ENCODE measurements at regions not wholly inside any gene's neighbourhood (a gene's known extent, or its start where the extent isn't known, plus 50 kb on each side); places are given as distances from the start of the nearest gene placed in this dataset.
"Not testable (repeated sequence)": the region's sequence is repeated elsewhere in the genome, so short reads cannot be mapped to it uniquely, and the experiment has no call there.

GRCh38 chr19:29048873-29049272, 164.1 kb downstream of the UQCRFS1 start:
- no peak for DNase-seq

- no peak for DNase-seq
Measured at GRCh38 chr19:29045679-29046254, 167.2 kb downstream of the UQCRFS1 start.

- no peak for DNase-seq
Measured at GRCh38 chr19:29044037-29044436, 168.9 kb downstream of the UQCRFS1 start.

GRCh38 chr19:29042450-29042849, 170.5 kb downstream of the UQCRFS1 start:
- no peak for DNase-seq

GRCh38 chr19:29040951-29041350, 172.0 kb downstream of the UQCRFS1 start:
- DNase-seq = no peak

GRCh38 chr19:29040292-29040691, 172.7 kb downstream of the UQCRFS1 start:
- no peak for DNase-seq

- not testable (repeated sequence) for DNase-seq
Measured at GRCh38 chr19:29039036-29039435, 173.9 kb downstream of the UQCRFS1 start.

GRCh38 chr19:29031216-29031615, 181.7 kb downstream of the UQCRFS1 start:
- no peak for DNase-seq

- no peak for DNase-seq
Measured at GRCh38 chr19:29029268-29029958, 183.5 kb downstream of the UQCRFS1 start.

GRCh38 chr19:29022599-29022998, 190.4 kb downstream of the UQCRFS1 start:
- DNase-seq = no peak

GRCh38 chr19:29022165-29022564, 190.8 kb downstream of the UQCRFS1 start:
- DNase-seq = no peak

GRCh38 chr19:29021232-29021916, 191.6 kb downstream of the UQCRFS1 start:
- DNase-seq = no peak

- no peak for DNase-seq
Measured at GRCh38 chr19:29019403-29019802, 193.5 kb downstream of the UQCRFS1 start.

GRCh38 chr19:29018542-29018941, 194.4 kb downstream of the UQCRFS1 start:
- no peak for DNase-seq

- DNase-seq = no peak
Measured at GRCh38 chr19:29017788-29018187, 195.2 kb downstream of the UQCRFS1 start.

- DNase-seq = no peak
Measured at GRCh38 chr19:29016926-29017760, 195.8 kb downstream of the UQCRFS1 start.

GRCh38 chr19:29016353-29016752, 196.6 kb downstream of the UQCRFS1 start:
- DNase-seq = no peak

- DNase-seq = no peak
Measured at GRCh38 chr19:29015569-29015968, 197.4 kb downstream of the UQCRFS1 start.

GRCh38 chr19:29014857-29015436, 198.0 kb downstream of the UQCRFS1 start:
- no peak for DNase-seq

- no peak for DNase-seq
Measured at GRCh38 chr19:29013988-29014387, 199.0 kb downstream of the UQCRFS1 start.

- no peak for DNase-seq
Measured at GRCh38 chr19:29013325-29013724, 199.6 kb downstream of the UQCRFS1 start.

GRCh38 chr19:29012457-29012856, 200.5 kb downstream of the UQCRFS1 start:
- no peak for DNase-seq

GRCh38 chr19:29010276-29010675, 202.7 kb downstream of the UQCRFS1 start:
- no peak for DNase-seq

All from NCI-H1092 treated with DMSO at 0.1 percent for 48 hours (cell line).